ENCODE measurements at regions not wholly inside any gene's neighbourhood (a gene's known extent, or its start where the extent isn't known, plus 50 kb on each side); places are given as distances from the start of the nearest gene placed in this dataset.

DNA sequence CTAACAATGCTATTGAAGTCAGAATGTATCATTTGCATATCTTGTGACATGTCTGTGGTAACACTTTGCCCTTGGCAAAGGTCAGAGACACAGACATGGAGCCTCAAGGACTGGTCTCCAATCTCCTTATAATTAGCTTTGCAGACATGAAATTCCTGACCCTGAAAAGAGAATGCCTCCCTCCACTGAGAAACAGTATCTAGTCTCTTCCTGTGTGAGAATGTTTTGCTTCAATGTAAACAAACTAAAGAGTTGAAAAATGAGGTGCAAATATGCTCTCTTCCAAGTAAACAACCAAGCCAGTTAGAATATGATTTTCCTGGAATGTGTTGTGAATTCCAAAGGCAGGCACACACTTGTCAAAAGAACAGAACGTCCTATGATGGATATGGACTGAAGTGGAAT is 407.1 kb upstream of the MARCKS start:
- TF ChIP-seq, protein P1, sequence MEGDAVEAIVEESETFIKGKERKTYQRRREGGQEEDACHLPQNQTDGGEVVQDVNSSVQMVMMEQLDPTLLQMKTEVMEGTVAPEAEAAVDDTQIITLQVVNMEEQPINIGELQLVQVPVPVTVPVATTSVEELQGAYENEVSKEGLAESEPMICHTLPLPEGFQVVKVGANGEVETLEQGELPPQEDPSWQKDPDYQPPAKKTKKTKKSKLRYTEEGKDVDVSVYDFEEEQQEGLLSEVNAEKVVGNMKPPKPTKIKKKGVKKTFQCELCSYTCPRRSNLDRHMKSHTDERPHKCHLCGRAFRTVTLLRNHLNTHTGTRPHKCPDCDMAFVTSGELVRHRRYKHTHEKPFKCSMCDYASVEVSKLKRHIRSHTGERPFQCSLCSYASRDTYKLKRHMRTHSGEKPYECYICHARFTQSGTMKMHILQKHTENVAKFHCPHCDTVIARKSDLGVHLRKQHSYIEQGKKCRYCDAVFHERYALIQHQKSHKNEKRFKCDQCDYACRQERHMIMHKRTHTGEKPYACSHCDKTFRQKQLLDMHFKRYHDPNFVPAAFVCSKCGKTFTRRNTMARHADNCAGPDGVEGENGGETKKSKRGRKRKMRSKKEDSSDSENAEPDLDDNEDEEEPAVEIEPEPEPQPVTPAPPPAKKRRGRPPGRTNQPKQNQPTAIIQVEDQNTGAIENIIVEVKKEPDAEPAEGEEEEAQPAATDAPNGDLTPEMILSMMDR (IDR thresholded peaks at IDR 0.05): no peak
- no peak for TF ChIP-seq POLR2A (IDR thresholded peaks at IDR 0.05)
